H9 (cell line): ENCODE measurements at regions not wholly inside any gene's neighbourhood (a gene's known extent, or its start where the extent isn't known, plus 50 kb on each side); places are given as distances from the start of the nearest gene placed in this dataset.

Experiments used
- DNase-seq: peaks from one replicate; pipeline ENCODE4 v3.0.0-alpha.2; 2017
- H2AFZ ChIP-seq: one replicate; pipeline ENCODE4 v1.6.1; 2013; ENCODE audit warnings: mild to moderate bottlenecking, low read length, control low read depth, moderate library complexity
- H2AK5ac ChIP-seq: 2 replicates; pipeline ENCODE4 v1.6.1; 2013; ENCODE audit warnings: low read length, control low read depth, mixed read lengths; ENCODE audit not compliant: insufficient read length
- H2BK120ac ChIP-seq: one replicate; pipeline ENCODE4 v1.6.1; 2013; ENCODE audit warnings: low read depth, mild to moderate bottlenecking, low read length, control low read depth, inconsistent platforms; ENCODE audit not compliant: poor library complexity, severe bottlenecking
- H2BK12ac ChIP-seq: 2 replicates; pipeline ENCODE4 v1.6.1; 2013; ENCODE audit warnings: low read length, control low read depth, mixed read lengths, low read depth; ENCODE audit not compliant: insufficient read length
- H2BK15ac ChIP-seq: 2 replicates; pipeline ENCODE4 v1.6.1; 2013; ENCODE audit warnings: low read depth, low read length, control low read depth
- H2BK20ac ChIP-seq: one replicate; pipeline ENCODE4 v1.6.1; 2013; ENCODE audit warnings: low read depth, mild to moderate bottlenecking, low read length, control low read depth, inconsistent platforms; ENCODE audit not compliant: poor library complexity, severe bottlenecking
- H2BK5ac ChIP-seq: 2 replicates; pipeline ENCODE4 v1.6.1; 2013; ENCODE audit warnings: low read length, control low read depth, mixed read lengths; ENCODE audit not compliant: insufficient read length
- H3K14ac ChIP-seq: 2 replicates; pipeline ENCODE4 v1.6.1; 2013; ENCODE audit warnings: low read length, control low read depth; ENCODE audit not compliant: insufficient read depth
- H3K18ac ChIP-seq: 2 replicates; pipeline ENCODE4 v1.6.1; 2013; ENCODE audit warnings: low read depth, mild to moderate bottlenecking, mixed read lengths, low read length, control low read depth; ENCODE audit not compliant: insufficient read length
- H3K23ac ChIP-seq: 2 replicates; pipeline ENCODE4 v1.6.1; 2013; ENCODE audit warnings: low read length, control low read depth, mixed read lengths, low read depth; ENCODE audit not compliant: insufficient read length
- H3K23me2 ChIP-seq: 2 replicates; pipeline ENCODE4 v1.6.1; 2013; ENCODE audit warnings: low read depth, mild to moderate bottlenecking, mixed read lengths, low read length, control low read depth; ENCODE audit not compliant: insufficient read length, poor library complexity, severe bottlenecking
- H3K27ac ChIP-seq: 2 replicates; pipeline ENCODE4 v1.5.1; 2013; ENCODE audit warnings: low read length, control low read depth, mixed read lengths, low read depth; ENCODE audit not compliant: insufficient read length
- H3K27me3 ChIP-seq: 2 replicates; pipeline ENCODE4 v1.6.1; 2013; ENCODE audit warnings: low read length, control low read depth, inconsistent platforms; ENCODE audit not compliant: insufficient read depth
- H3K4ac ChIP-seq: 2 replicates; pipeline ENCODE4 v1.6.1; 2013; ENCODE audit warnings: low read depth, mild to moderate bottlenecking, control low read depth, inconsistent platforms, low read length, moderate library complexity
- H3K4me1 ChIP-seq: 2 replicates; pipeline ENCODE4 v1.6.1; 2013; ENCODE audit warnings: low read length, control low read depth, inconsistent platforms; ENCODE audit not compliant: insufficient read depth
- H3K4me2 ChIP-seq: 2 replicates; pipeline ENCODE4 v1.6.1; 2013; ENCODE audit warnings: low read length, control low read depth, mixed read lengths; ENCODE audit not compliant: insufficient read length, insufficient read depth
- H3K56ac ChIP-seq: 2 replicates; pipeline ENCODE4 v1.6.1; 2013; ENCODE audit warnings: low read depth, mild to moderate bottlenecking, mixed read lengths, low read length, control low read depth; ENCODE audit not compliant: insufficient read length
- H3K79me1 ChIP-seq: 2 replicates; pipeline ENCODE4 v1.6.1; 2013; ENCODE audit warnings: low read depth, mild to moderate bottlenecking, moderate library complexity, low read length, control low read depth, inconsistent platforms; ENCODE audit not compliant: insufficient read depth, poor library complexity, severe bottlenecking
- H3K79me2 ChIP-seq: 2 replicates; pipeline ENCODE4 v1.6.1; 2013; ENCODE audit warnings: low read length, control low read depth, inconsistent platforms; ENCODE audit not compliant: insufficient read depth
- H3K9ac ChIP-seq: 2 replicates; pipeline ENCODE4 v1.6.1; 2013; ENCODE audit warnings: low read length, control low read depth, mixed read lengths; ENCODE audit not compliant: insufficient read length; ENCODE audit errors: extremely low read depth
- H3K9me3 ChIP-seq: one replicate; pipeline ENCODE4 v1.6.1; 2013; ENCODE audit warnings: low read depth, low read length, inconsistent platforms; ENCODE audit not compliant: control insufficient read depth
- H3T11ph ChIP-seq: one replicate; pipeline ENCODE4 v1.6.1; 2013; ENCODE audit warnings: mild to moderate bottlenecking, low read length, control low read depth, inconsistent platforms
- H4K20me1 ChIP-seq: one replicate; pipeline ENCODE4 v1.6.1; 2013; ENCODE audit not compliant: control insufficient read depth, insufficient read length, insufficient read depth
- H4K5ac ChIP-seq: 2 replicates; pipeline ENCODE4 v1.6.1; 2013; ENCODE audit warnings: low read depth, mild to moderate bottlenecking, mixed read lengths, low read length, control low read depth; ENCODE audit not compliant: insufficient read length
- H4K8ac ChIP-seq: replicated peaks from 2 replicates; pipeline ENCODE4 v1.6.1; 2013; ENCODE audit warnings: low read length, control low read depth, mixed read lengths, low read depth; ENCODE audit not compliant: insufficient read length
- H4K91ac ChIP-seq: 2 replicates; pipeline ENCODE4 v1.6.1; 2013; ENCODE audit warnings: low read depth, mild to moderate bottlenecking, moderate library complexity, mixed read lengths, low read length, control low read depth; ENCODE audit not compliant: insufficient read length
- H3K27ac Mint-ChIP-seq, 3 experiments: 2 replicates in 2 of 3; 3 replicates in 1 of 3; pipeline ENCODE4 v1.8.0; 2020 to 2021; ENCODE audit warnings: mixed read lengths in 3 of 3, mild to moderate bottlenecking in 1 of 3, moderate library complexity in 1 of 3
- H3K27me3 Mint-ChIP-seq: 2 replicates; pipeline ENCODE4 v1.8.0; 2021; ENCODE audit warnings: low read depth, mild to moderate bottlenecking, moderate library complexity, mixed read lengths
- H3K36me3 Mint-ChIP-seq, 3 experiments: 2 replicates in 2 of 3; 3 replicates in 1 of 3; pipeline ENCODE4 v1.8.0; 2020 to 2021; ENCODE audit warnings: low read depth in 3 of 3, mixed read lengths in 3 of 3; ENCODE audit not compliant: insufficient read depth in 1 of 3
- H3K4me1 Mint-ChIP-seq, 2 experiments: 2 replicates each; pipeline ENCODE4 v1.8.0; 2020; ENCODE audit warnings: mixed read lengths in 2 of 2
- H3K4me3 Mint-ChIP-seq, 2 experiments: 2 replicates in 1 of 2; 3 replicates in 1 of 2; pipeline ENCODE4 v1.8.0; 2020 to 2021; ENCODE audit warnings: mild to moderate bottlenecking in 2 of 2, mixed read lengths in 2 of 2, moderate library complexity in 1 of 2
- H3K9me3 Mint-ChIP-seq, 2 experiments: 2 replicates in 1 of 2; 3 replicates in 1 of 2; pipeline ENCODE4 v1.8.0; 2020; ENCODE audit warnings: mild to moderate bottlenecking in 2 of 2, mixed read lengths in 2 of 2, moderate library complexity in 1 of 2
- TF ChIP-seq, protein P1 (sequence below): fragments of 200-600 bp; sonication (generic); conservative IDR thresholded peaks from 3 replicates; pipeline ENCODE4 v1.8.0; 2021; ENCODE audit warnings: antibody characterized with exemption, mild to moderate bottlenecking

DNA sequence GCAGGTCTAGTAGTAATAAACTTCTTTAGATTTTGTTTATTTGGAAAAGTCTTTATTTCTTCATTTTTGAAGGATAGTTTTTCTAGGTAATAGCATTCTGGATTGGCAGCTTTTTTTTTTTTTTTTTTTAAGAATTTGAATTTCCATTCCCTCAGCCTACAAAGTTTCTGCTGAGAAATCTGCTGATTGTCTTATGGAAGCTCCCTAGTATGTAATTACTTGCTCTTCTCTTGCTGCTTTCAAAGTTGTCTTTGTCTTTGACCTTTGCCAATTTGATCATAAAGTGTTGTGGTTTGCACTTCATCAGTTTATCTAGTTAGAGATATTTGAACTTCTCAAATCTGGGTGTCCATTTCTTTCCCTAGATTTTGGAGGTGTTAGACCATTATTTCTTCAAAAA, 82.2 kb upstream of the GMDS start:
- Histone ChIP-seq H3K79me2 (no peaks in the 10 kb centered on the region), H3K9me3 (peaks cover 6% of the 10 kb centered on the region), H3K27me3 (no peaks in the 10 kb centered on the region), H4K20me1 (no peaks in the 10 kb centered on the region), H2BK15ac (no peak overlapping the region), H2AK5ac (no peak overlapping the region), H2BK120ac (no peak overlapping the region), H2AFZ (no peak overlapping the region), H3K23me2 (no peaks in the 10 kb centered on the region), H3K14ac (no peak overlapping the region), H3K79me1 (no peaks in the 10 kb centered on the region), H3K4ac (no peak overlapping the region), H3K18ac (no peak overlapping the region), H4K8ac (no peak overlapping the region), H4K91ac (no peak overlapping the region), H3K4me2 (no peak overlapping the region), H2BK20ac (no peak overlapping the region), H3T11ph (no peak overlapping the region), H4K5ac (no peak overlapping the region), H3K23ac (no peak overlapping the region), H3K56ac (no peak overlapping the region), H3K27ac (no peak overlapping the region), H3K4me1 (no peaks in the 10 kb centered on the region), H2BK5ac (no peak overlapping the region), H2BK12ac (no peak overlapping the region), H3K9ac (no peak overlapping the region)
- Mint-ChIP-seq H3K4me3 (no peak overlapping the region), H3K27me3 (no peaks in the 10 kb centered on the region; the same call in 1 of the 2 replicates), H3K36me3 (peaks cover 15 to 55% (median 52%) of the 10 kb centered on the region in 3 experiments), H3K27ac (no peak overlapping the region), H3K9me3 (peaks cover 63% of the 10 kb centered on the region in 2 experiments), H3K4me1 (no peaks in the 10 kb centered on the region)
- no peak for DNase-seq
- TF ChIP-seq, protein P1, sequence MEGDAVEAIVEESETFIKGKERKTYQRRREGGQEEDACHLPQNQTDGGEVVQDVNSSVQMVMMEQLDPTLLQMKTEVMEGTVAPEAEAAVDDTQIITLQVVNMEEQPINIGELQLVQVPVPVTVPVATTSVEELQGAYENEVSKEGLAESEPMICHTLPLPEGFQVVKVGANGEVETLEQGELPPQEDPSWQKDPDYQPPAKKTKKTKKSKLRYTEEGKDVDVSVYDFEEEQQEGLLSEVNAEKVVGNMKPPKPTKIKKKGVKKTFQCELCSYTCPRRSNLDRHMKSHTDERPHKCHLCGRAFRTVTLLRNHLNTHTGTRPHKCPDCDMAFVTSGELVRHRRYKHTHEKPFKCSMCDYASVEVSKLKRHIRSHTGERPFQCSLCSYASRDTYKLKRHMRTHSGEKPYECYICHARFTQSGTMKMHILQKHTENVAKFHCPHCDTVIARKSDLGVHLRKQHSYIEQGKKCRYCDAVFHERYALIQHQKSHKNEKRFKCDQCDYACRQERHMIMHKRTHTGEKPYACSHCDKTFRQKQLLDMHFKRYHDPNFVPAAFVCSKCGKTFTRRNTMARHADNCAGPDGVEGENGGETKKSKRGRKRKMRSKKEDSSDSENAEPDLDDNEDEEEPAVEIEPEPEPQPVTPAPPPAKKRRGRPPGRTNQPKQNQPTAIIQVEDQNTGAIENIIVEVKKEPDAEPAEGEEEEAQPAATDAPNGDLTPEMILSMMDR: no peak
